Type B pancreatic cell (in vitro differentiated cells): ENCODE measurements at regions not wholly inside any gene's neighbourhood (a gene's known extent, or its start where the extent isn't known, plus 50 kb on each side); places are given as distances from the start of the nearest gene placed in this dataset.

Source experiments
- DNase-seq: peaks from one replicate; pipeline ENCODE4 v3.0.0; 2021; ENCODE audit warnings: mixed read lengths; ENCODE audit not compliant: unreplicated experiment; ENCODE audit errors: extremely low spot score
- H3K27ac Mint-ChIP-seq: 2 replicates; pipeline ENCODE4 v1.8.0; 2021; ENCODE audit warnings: mild to moderate bottlenecking, mixed read lengths
- H3K27me3 Mint-ChIP-seq: 2 replicates; pipeline ENCODE4 v1.8.0; 2021; ENCODE audit warnings: mixed read lengths
- H3K36me3 Mint-ChIP-seq: 2 replicates; pipeline ENCODE4 v1.8.0; 2021; ENCODE audit warnings: mixed read lengths
- H3K4me1 Mint-ChIP-seq: one replicate; pipeline ENCODE4 v1.8.0; 2021; ENCODE audit warnings: mixed read lengths; ENCODE audit not compliant: unreplicated experiment
- H3K4me3 Mint-ChIP-seq: 2 replicates; pipeline ENCODE4 v1.8.0; 2021; ENCODE audit warnings: mild to moderate bottlenecking, mixed read lengths
- H3K9me3 Mint-ChIP-seq: 2 replicates; pipeline ENCODE4 v1.8.0; 2021; ENCODE audit warnings: mixed read lengths
- TF ChIP-seq, protein P1 (sequence below): fragments of 200-600 bp; sonication (generic); conservative IDR thresholded peaks from 2 replicates; pipeline ENCODE4 v1.5.0; 2021; ENCODE audit warnings: antibody characterized with exemption, mild to moderate bottlenecking

DNA sequence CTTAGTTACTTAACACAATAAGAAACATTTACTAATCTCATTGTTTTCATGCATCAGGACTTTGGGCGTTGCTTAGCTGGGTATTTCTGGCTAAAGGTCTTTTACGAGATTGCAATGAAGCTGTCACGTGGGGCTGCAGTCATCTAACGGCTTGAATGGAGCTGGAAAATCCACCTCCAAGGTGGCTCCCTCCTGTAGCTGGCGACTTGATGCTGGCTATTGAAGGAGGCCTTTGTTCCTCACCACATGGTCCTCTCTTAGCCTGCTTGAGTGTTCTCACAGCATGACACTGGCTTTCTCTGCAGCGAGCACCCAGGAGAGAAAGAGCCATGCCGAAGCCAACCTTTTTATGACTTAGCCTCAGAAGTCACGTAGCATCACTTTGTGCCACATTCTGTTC is 92.0 kb downstream of the NHLRC3 start:
- DNase-seq: no peak
- H3K27me3 Mint-ChIP-seq: no peaks in the 10 kb centered on the region
- TF ChIP-seq, protein P1, sequence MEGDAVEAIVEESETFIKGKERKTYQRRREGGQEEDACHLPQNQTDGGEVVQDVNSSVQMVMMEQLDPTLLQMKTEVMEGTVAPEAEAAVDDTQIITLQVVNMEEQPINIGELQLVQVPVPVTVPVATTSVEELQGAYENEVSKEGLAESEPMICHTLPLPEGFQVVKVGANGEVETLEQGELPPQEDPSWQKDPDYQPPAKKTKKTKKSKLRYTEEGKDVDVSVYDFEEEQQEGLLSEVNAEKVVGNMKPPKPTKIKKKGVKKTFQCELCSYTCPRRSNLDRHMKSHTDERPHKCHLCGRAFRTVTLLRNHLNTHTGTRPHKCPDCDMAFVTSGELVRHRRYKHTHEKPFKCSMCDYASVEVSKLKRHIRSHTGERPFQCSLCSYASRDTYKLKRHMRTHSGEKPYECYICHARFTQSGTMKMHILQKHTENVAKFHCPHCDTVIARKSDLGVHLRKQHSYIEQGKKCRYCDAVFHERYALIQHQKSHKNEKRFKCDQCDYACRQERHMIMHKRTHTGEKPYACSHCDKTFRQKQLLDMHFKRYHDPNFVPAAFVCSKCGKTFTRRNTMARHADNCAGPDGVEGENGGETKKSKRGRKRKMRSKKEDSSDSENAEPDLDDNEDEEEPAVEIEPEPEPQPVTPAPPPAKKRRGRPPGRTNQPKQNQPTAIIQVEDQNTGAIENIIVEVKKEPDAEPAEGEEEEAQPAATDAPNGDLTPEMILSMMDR: no peak
- H3K27ac Mint-ChIP-seq: no peak overlapping the region
- H3K4me3 Mint-ChIP-seq: no peak overlapping the region
- H3K4me1 Mint-ChIP-seq: no peaks in the 10 kb centered on the region
- H3K36me3 Mint-ChIP-seq: no peaks in the 10 kb centered on the region
- peaks cover 4% of the 10 kb centered on the region for H3K9me3 Mint-ChIP-seq

DNA sequence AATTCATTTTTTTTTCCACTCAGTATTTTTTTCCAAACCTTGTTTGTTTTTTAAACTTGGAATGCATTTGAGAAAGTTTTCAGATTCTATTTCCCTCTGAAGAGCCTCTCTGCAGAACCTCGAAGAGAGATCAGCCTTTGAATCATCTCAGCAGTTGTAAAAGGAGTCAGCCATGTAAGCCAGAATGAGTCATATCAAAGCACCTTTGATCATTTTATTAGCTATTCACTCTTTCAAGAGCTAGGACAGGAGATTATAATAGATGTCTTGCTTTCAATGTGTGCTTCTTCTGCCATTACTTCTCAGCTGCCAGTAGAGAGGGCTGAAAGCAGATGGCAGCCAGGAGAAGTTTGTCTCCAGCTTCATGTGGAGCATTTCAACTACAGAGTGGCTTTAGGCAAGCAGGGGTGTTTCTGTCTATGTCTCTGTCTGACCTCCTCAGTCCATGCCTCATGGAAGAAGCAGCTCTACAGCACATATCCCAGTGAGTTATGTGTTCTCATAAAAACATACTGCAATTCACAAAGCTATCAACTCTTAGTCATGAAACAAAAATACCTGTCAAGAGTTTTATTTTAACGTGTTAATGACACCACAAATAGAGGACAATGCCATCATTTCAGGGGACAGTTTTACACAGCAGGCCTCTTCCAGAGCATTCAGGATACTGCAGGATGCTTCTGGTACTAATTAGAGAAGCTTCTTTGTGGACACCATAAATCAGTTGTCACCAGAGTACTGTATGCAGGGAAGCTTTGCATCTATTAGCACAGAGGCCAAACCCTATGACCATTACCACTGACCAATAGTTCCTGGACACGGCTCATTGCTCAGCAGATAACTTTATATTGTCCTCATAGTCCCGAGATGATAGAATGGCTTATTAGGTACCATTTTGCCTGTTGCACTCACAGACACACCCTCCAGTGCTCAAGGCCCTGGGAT is 94.3 kb downstream of the NHLRC3 start:
- H3K36me3 Mint-ChIP-seq: no peaks in the 10 kb centered on the region
- H3K27me3 Mint-ChIP-seq: no peaks in the 10 kb centered on the region
- H3K4me3 Mint-ChIP-seq: no peak overlapping the region
- TF ChIP-seq, protein P1: no peak
- DNase-seq: no peak
- peaks cover 4% of the 10 kb centered on the region for H3K9me3 Mint-ChIP-seq
- H3K27ac Mint-ChIP-seq: no peak overlapping the region
- no peaks in the 10 kb centered on the region for H3K4me1 Mint-ChIP-seq

DNA sequence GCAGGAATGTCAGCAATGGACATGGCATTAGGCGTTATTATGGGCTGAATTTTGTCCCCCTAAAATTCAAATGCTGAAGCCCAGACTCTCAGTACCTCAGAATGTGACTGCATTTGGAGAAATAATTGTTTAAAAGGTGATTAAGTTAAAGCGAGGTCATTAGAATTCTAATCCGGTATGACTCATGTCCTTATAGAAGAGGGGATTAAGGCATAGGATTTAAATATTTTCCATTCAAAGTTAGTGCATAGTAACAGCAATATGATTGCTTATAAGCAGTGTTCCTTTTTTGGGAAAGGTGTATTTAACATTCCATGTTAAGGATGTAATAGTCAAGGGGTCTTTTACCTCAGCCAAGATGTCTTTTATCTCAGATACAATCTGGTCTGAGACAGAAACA is 95.5 kb downstream of the NHLRC3 start:
- DNase-seq: no peak
- Mint-ChIP-seq H3K4me1 (no peaks in the 10 kb centered on the region), H3K27ac (no peak overlapping the region), H3K9me3 (peaks cover 4% of the 10 kb centered on the region), H3K4me3 (no peak overlapping the region), H3K36me3 (no peaks in the 10 kb centered on the region), H3K27me3 (no peaks in the 10 kb centered on the region)
- TF ChIP-seq, protein P1: no peak

DNA sequence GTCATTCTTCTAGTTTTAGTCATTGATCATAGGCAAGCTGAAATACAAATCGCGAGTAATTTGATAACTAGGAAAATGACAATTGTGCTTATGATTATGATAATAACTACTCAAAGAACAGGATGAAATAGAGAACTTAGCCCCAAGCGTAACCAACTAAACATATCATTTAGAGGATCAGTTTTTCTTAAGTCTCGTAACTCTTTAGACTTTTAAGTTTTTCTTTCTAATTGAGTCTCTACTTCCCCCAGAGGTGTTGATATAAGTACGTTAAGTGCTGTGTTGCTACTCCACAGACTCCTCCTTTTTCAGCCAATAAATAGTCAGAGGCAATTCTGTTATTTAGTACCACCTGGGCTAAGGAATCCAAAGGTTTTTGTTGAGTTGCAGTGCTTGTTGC is 96.3 kb downstream of the NHLRC3 start:
- H3K9me3 Mint-ChIP-seq: peaks cover 4% of the 10 kb centered on the region
- DNase-seq: no peak
- H3K4me1 Mint-ChIP-seq: no peaks in the 10 kb centered on the region
- TF ChIP-seq, protein P1: no peak
- H3K4me3 Mint-ChIP-seq: no peak overlapping the region
- no peaks in the 10 kb centered on the region for H3K36me3 Mint-ChIP-seq
- H3K27me3 Mint-ChIP-seq: no peaks in the 10 kb centered on the region
- no peak overlapping the region for H3K27ac Mint-ChIP-seq

DNA sequence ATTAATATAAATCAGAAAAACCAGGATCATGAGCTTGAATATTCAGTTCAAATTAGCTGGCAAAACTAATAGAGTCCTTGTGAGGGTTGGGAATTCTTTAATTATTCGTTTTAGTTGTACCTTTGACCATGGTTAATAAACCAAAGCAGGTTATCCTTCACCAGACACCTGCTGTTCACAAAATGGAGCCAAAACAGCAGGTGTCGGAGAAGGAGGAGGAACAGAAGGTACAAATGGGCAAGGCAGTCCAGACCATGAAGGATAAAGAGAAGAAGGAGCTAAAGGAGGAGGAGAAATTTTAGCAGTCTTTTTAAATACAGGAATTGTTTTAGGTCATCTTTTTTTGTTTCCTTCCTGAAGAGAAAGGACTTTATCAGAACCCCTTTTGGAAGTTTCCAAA is 106.1 kb downstream of the NHLRC3 start:
- Mint-ChIP-seq H3K4me3 (no peak overlapping the region), H3K9me3 (no peaks in the 10 kb centered on the region), H3K27ac (no peak overlapping the region), H3K4me1 (peaks cover 5% of the 10 kb centered on the region), H3K27me3 (peaks cover 37% of the 10 kb centered on the region), H3K36me3 (no peaks in the 10 kb centered on the region)
- TF ChIP-seq, protein P1: no peak
- DNase-seq: no peak
